Fibroblast of the conjunctiva (primary cell): ENCODE measurements at regions not wholly inside any gene's neighbourhood (a gene's known extent, or its start where the extent isn't known, plus 50 kb on each side); places are given as distances from the start of the nearest gene placed in this dataset.

Experiments
- DNase-seq: peaks from one replicate; pipeline ENCODE4 v3.0.0-alpha.2; 2010; ENCODE audit warnings: low read depth

DNA sequence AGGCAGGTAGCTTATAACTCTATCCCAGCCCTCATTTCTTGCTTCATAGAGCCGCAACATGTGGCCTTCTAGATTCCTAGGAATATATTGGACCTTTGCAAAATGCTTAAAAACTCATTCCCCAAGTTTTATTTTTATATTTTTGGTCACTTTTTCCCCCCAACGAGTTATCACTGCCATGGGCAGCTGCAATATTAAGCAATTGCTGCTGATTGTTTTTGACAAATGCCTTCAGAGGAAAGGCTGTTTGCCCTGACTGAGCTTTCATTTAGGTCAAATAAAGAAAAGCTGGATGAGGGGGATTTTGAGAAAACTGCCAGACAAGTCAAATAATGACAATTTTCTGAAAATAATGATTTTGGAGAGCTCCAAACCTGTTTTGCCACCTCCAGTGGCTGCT is 976.9 kb upstream of the MBL2 start:
- no peak for DNase-seq

DNA sequence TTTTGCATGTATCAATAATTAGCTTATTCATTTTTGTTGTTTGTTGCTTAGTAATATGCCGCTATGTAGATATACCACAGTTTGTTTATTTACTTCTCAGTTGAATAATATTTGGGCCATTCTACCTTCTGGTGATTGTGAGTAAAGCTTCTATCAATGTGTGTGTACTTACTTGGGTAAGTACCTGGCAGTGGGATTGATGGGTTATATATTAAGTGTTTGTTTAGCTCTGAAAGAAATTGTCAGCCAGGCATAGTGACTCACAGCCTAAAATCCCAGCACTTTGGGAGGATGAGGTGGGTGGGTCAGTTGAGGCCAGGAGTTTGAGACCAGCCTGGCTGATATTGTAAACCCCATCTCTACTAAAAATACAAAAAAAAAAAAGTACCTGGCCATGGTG is 975.7 kb upstream of the MBL2 start:
- DNase-seq = no peak

GRCh38 chr10:53744746-53745145 is 972.2 kb upstream of the MBL2 start:
- no peak for DNase-seq

- DNase-seq = no peak
These were observed 971.6 kb upstream of the MBL2 start for GRCh38 chr10:53744176-53744575.

- no peak for DNase-seq
These were observed 964.5 kb upstream of the MBL2 start for GRCh38 chr10:53737132-53737531.

- DNase-seq = no peak
These were observed 954.3 kb upstream of the MBL2 start for GRCh38 chr10:53726921-53727320.

- DNase-seq = no peak
These were observed 952.0 kb upstream of the MBL2 start for GRCh38 chr10:53724581-53724980.

DNA sequence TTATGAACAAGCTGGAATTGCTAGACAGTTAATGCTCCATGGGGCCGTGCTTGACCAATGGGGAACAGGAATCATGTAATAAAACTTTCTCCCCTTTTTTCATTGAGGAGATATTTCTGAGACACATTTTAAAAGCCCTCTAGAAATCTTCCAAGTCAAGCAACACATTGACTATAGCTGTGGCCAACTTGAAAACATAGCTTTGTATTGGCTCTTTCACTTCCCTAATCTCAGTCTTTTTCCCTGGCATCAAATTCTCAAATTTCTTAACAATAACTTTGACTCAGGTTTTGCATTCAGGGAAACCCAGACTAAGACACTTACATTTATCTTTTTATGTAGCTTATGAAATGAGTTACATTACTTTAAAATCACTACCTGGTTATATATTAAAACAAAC is 947.1 kb upstream of the MBL2 start:
- DNase-seq = no peak

DNA sequence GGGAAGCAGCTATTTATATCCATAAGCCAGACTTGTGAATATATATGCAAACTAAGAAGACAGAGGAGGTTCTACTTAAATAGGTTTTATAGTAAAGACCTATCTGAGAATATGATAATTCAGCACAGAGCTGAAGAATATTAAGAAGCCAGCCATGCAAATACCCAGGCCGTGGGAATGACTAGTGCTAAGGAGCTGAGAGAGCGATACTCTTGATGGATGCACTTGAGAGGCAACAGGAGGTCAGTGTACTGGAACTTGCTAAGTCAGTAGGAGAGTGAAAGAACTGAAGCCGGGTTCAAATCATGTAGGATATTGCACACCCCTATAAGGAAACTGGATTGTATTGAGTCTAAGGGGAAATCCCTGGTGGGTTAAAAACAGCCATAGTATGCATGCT is 943.6 kb upstream of the MBL2 start:
- no peak for DNase-seq

GRCh38 chr10:53713431-53713830 is 940.8 kb upstream of the MBL2 start:
- DNase-seq = no peak

DNA sequence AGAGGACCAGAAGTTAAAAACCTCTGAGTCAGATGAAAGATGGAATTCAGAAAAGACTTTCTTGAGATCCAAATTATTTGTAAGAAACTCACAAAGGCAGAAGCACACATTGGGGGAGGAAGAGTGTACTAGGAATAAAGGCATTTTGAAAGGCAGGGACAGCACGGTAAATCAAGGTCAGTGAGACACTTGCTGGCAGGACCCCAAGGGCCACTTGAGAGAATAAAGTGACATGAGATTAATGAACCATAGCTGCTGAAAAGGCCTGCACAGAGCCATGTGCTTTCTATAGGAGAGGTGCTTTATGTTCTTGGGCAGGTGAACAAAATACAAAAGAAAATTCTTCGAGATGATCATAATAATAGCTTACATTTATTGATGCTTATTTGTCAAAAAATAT is 929.9 kb upstream of the MBL2 start:
- no peak for DNase-seq

DNA sequence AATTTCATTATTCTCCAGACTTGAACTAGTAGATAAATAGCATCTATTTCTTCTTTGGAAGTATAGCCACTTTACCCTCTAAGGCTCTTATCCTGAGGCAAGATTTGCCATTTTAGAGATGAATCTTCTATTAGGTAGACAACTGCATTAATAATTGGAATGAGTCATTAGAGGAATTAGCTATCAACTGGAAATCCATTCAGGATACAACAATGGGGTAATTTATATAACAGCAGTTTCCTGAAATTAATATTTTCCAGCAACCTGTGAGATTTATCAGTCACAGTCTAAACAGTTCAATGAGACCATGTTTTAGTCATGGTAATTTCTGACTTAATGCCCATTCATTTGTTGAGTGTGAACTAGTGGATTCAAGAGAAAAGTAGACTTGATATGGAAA is 928.6 kb upstream of the MBL2 start:
- no peak for DNase-seq

- no peak for DNase-seq
These were observed 927.7 kb upstream of the MBL2 start for GRCh38 chr10:53700278-53700677.

GRCh38 chr10:53699684-53700083 is 927.1 kb upstream of the MBL2 start:
- no peak for DNase-seq

- no peak for DNase-seq
These were observed 926.6 kb upstream of the MBL2 start for GRCh38 chr10:53699231-53699630.

GRCh38 chr10:53697038-53697437 is 924.5 kb upstream of the MBL2 start:
- no peak for DNase-seq

DNA sequence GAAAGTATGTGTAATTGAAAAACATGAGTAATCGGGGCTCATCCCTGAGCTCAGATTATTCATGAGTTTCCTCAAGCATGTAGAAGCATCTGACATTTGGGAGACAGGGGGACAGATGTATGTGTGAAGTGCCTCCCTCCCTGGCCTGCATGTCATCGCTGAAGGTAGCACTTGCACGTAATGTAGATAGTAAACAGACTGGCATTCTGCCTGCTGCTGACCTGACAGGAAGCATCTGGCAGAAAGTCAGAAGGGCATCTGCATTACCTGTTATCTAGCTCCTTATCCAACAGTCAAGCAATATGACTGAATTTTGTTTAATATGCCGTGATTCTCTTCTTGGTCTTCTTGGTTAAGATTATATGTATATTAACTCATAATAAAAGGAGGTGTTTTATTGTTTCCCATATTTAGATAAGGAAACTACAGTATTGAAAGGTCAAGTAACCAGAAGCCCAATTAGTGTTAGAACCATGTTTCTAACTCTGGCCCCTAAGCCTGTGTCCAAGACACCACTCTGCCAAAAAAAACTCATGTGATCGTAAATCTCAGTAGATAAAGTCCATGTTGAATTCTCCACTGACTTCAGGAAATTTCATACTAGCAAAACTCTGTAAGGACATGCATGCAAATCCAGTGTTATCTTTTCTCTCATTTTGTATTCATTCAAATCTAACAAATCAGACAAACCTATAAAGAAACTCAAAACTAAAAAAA is 918.1 kb upstream of the MBL2 start:
- DNase-seq = no peak

GRCh38 chr10:53687800-53688199 is 915.2 kb upstream of the MBL2 start:
- no peak for DNase-seq

- no peak for DNase-seq
These were observed 910.3 kb upstream of the MBL2 start for GRCh38 chr10:53682885-53683284.

DNA sequence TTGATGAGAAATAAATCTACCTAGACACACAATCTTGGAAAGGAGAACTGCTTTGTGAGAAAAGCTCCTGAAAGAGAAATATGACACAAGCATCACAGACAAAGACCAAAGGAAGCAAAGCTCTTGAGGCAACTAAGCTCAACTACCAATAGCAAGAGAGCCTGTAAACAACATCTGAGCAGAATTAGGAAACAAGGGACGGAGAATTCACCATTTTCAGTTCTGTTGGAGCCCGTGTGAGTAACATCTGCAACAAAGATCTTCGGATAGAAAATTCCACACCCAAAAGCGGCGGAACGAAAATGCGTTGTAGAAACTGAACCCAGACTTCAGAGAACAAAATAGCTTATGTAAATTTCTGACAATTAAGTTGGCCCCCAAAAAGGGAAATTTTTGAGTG is 909.9 kb upstream of the MBL2 start:
- DNase-seq = no peak

GRCh38 chr10:53679666-53680065 is 907.1 kb upstream of the MBL2 start:
- DNase-seq = no peak

GRCh38 chr10:53675177-53675576 is 902.6 kb upstream of the MBL2 start:
- no peak for DNase-seq

GRCh38 chr10:53667063-53667462 is 894.5 kb upstream of the MBL2 start:
- DNase-seq = no peak

- DNase-seq = no peak
These were observed 891.9 kb upstream of the MBL2 start for GRCh38 chr10:53664282-53665019.
